H1 (cell line): ENCODE measurements at regions not wholly inside any gene's neighbourhood (a gene's known extent, or its start where the extent isn't known, plus 50 kb on each side); places are given as distances from the start of the nearest gene placed in this dataset.

ENCODE experiments used
- CTCF ChIA-PET: fragments of 300-600 bp; sonication (Branson Sonifier 250); formaldehyde crosslinking; loops from one replicate; lab custom pipeline; 2021; ENCODE audit not compliant: partially characterized antibody; lab: Charles Lee
- POLR2A ChIA-PET: fragments of 300-600 bp; sonication (Branson Sonifier 250); formaldehyde crosslinking; loops from one replicate; lab custom pipeline; 2021; ENCODE audit warnings: inconsistent platforms; ENCODE audit not compliant: partially characterized antibody; lab: Charles Lee
- DNase-seq, 2 experiments: peaks; one replicate each; pipeline versions ENCODE4 v3.0.0 to v3.0.0-alpha.2; 2010 to 2022; ENCODE audit warnings: low spot score in 2 of 2, low read depth in 1 of 2, mixed read lengths in 1 of 2
- FAIRE-seq: peaks from 2 replicates; lab custom pipeline; 2011; peaks lifted over from hg19 to GRCh38; lab: Jason Lieb, UNC
- H2AFZ ChIP-seq: 2 replicates; pipeline ENCODE4 v1.8.1; 2012; ENCODE audit warnings: low read length, inconsistent platforms
- H2AK5ac ChIP-seq: 2 replicates; pipeline ENCODE4 v1.6.1; 2013; ENCODE audit warnings: low read depth, low read length
- H2BK120ac ChIP-seq: replicated peaks from 2 replicates; pipeline ENCODE3; 2013; ENCODE audit warnings: low read depth, low read length, inconsistent platforms
- H2BK12ac ChIP-seq: 2 replicates; pipeline ENCODE4 v1.6.1; 2013; ENCODE audit warnings: low read depth, low read length
- H2BK15ac ChIP-seq: 2 replicates; pipeline ENCODE4 v1.6.1; 2013; ENCODE audit warnings: low read length
- H2BK20ac ChIP-seq: 2 replicates; pipeline ENCODE4 v1.6.1; 2013; ENCODE audit warnings: low read length
- H2BK5ac ChIP-seq: 2 replicates; pipeline ENCODE4 v1.6.1; 2013; ENCODE audit warnings: low read depth, low read length
- H3K14ac ChIP-seq: 2 replicates; pipeline ENCODE4 v1.6.1; 2013; ENCODE audit warnings: inconsistent platforms; ENCODE audit not compliant: insufficient read length
- H3K18ac ChIP-seq: 2 replicates; pipeline ENCODE4 v1.6.1; 2013; ENCODE audit warnings: low read length; ENCODE audit errors: extremely low read depth
- H3K23ac ChIP-seq: 2 replicates; pipeline ENCODE4 v1.6.1; 2013; ENCODE audit warnings: inconsistent platforms; ENCODE audit not compliant: insufficient read length
- H3K23me2 ChIP-seq: 2 replicates; pipeline ENCODE4 v1.6.1; 2013; ENCODE audit warnings: low read depth, low read length
- H3K27ac ChIP-seq: 2 replicates; pipeline ENCODE4 v1.6.1; 2011; ENCODE audit warnings: low read depth, low read length, inconsistent platforms
- H3K27me3 ChIP-seq, 4 experiments: replicated peaks in 1 of 4; 1 replicate in 1 of 4; 2 replicates in 3 of 4; pipeline versions ENCODE4 v1.6.1 to v1.8.1; 2011 to 2013; ENCODE audit warnings: low read length in 3 of 4, mild to moderate bottlenecking in 3 of 4, inconsistent platforms in 2 of 4, mixed read lengths in 2 of 4, moderate library complexity in 1 of 4; ENCODE audit not compliant: control insufficient read depth in 3 of 4, insufficient read depth in 3 of 4; ENCODE audit errors: extremely low read depth in 1 of 4
- H3K36me3 ChIP-seq, 4 experiments: 2 replicates each; pipeline versions ENCODE4 v1.6.1 to v1.8.1; 2011 to 2013; ENCODE audit warnings: mild to moderate bottlenecking in 4 of 4, low read length in 3 of 4, moderate library complexity in 2 of 4, control low read depth in 1 of 4, inconsistent platforms in 1 of 4; ENCODE audit not compliant: insufficient read depth in 4 of 4, control insufficient read depth in 2 of 4
- H3K4ac ChIP-seq: replicated peaks from 2 replicates; pipeline ENCODE3; 2013; ENCODE audit warnings: low read length, low read depth, mixed read lengths, inconsistent platforms; ENCODE audit not compliant: insufficient read length
- H3K4me1 ChIP-seq, 4 experiments: replicated peaks in 1 of 4; 1 replicate in 1 of 4; 2 replicates in 3 of 4; pipeline versions ENCODE4 v1.6.1 to v1.8.1; 2011 to 2013; ENCODE audit warnings: low read length in 3 of 4, inconsistent platforms in 2 of 4, mixed read lengths in 1 of 4; ENCODE audit not compliant: insufficient read depth in 4 of 4, control insufficient read depth in 3 of 4
- H3K4me2 ChIP-seq, 2 experiments: 2 replicates each; pipeline versions ENCODE4 v1.6.1 to v1.8.1; 2011 to 2013; ENCODE audit warnings: low read depth in 2 of 2, low read length in 2 of 2, control low read depth in 1 of 2, inconsistent platforms in 1 of 2, mild to moderate bottlenecking in 1 of 2; ENCODE audit not compliant: insufficient read depth in 1 of 2
- H3K4me3 ChIP-seq, 4 experiments: fragments of 200-600, 300-600 bp in 1 of 4; sonication (generic), shearing (Covaris generic), sonication (Bioruptor Twin) in 1 of 4; 2 replicates each; pipeline versions ENCODE4 v1.5.1 to v1.8.1; 2011 to 2016; ENCODE audit warnings: low read length in 4 of 4, low read depth in 3 of 4, control low read depth in 2 of 4, inconsistent platforms in 2 of 4, mild to moderate bottlenecking in 2 of 4, mixed read lengths in 1 of 4, moderate library complexity in 1 of 4; ENCODE audit not compliant: insufficient read depth in 2 of 4; ENCODE audit errors: extremely low read depth in 1 of 4
- H3K56ac ChIP-seq: replicated peaks from 2 replicates; pipeline ENCODE3; 2013; ENCODE audit warnings: low read depth, mild to moderate bottlenecking, mixed read lengths, low read length, inconsistent platforms; ENCODE audit not compliant: insufficient read length
- H3K79me1 ChIP-seq: 2 replicates; pipeline ENCODE4 v1.6.1; 2013; ENCODE audit warnings: low read depth, low read length, control low read depth
- H3K79me2 ChIP-seq, 2 experiments: 2 replicates each; pipeline versions ENCODE4 v1.6.1 to v1.8.1; 2012 to 2013; ENCODE audit warnings: low read length in 2 of 2, mild to moderate bottlenecking in 2 of 2, inconsistent platforms in 1 of 2; ENCODE audit not compliant: insufficient read depth in 2 of 2, control insufficient read depth in 1 of 2
- H3K9ac ChIP-seq, 4 experiments: replicated peaks in 1 of 4; 1 replicate in 1 of 4; 2 replicates in 3 of 4; pipeline versions ENCODE4 v1.6.1 to v1.8.1; 2011 to 2013; ENCODE audit warnings: low read depth in 3 of 4, low read length in 3 of 4, control low read depth in 2 of 4, mild to moderate bottlenecking in 2 of 4, moderate library complexity in 2 of 4, inconsistent platforms in 1 of 4; ENCODE audit errors: extremely low read depth in 1 of 4
- H3K9me3 ChIP-seq, 2 experiments: 2 replicates each; pipeline versions ENCODE4 v1.6.1 to v1.8.1; 2012 to 2013; ENCODE audit warnings: mild to moderate bottlenecking in 2 of 2, moderate library complexity in 2 of 2, control low read depth in 1 of 2, inconsistent platforms in 1 of 2, low read depth in 1 of 2, low read length in 1 of 2, mixed read lengths in 1 of 2; ENCODE audit not compliant: insufficient read depth in 2 of 2
- H4K20me1 ChIP-seq, 2 experiments: replicated peaks in 1 of 2; 2 replicates each; pipeline versions ENCODE3 to v1.8.1; 2011 to 2013; ENCODE audit warnings: inconsistent platforms in 2 of 2, low read length in 2 of 2, mild to moderate bottlenecking in 1 of 2; ENCODE audit not compliant: insufficient read depth in 2 of 2, control insufficient read depth in 1 of 2
- H4K5ac ChIP-seq: 2 replicates; pipeline ENCODE4 v1.6.1; 2013; ENCODE audit warnings: low read length, low read depth, mixed read lengths, inconsistent platforms; ENCODE audit not compliant: insufficient read length
- H4K8ac ChIP-seq: 2 replicates; pipeline ENCODE4 v1.8.0; 2013; ENCODE audit warnings: mild to moderate bottlenecking, moderate library complexity, low read length, inconsistent platforms; ENCODE audit not compliant: insufficient read depth; ENCODE audit errors: extremely low read depth
- H4K91ac ChIP-seq: replicated peaks from 2 replicates; pipeline ENCODE3; 2013; ENCODE audit warnings: low read length, mixed read lengths, inconsistent platforms; ENCODE audit not compliant: insufficient read length
- CBX8 ChIP-seq: fragments of 300-800, 300-1000 bp; sonication (generic); IDR thresholded peaks from 2 replicates; pipeline ENCODE4 v1.7.1; 2016; ENCODE audit warnings: low read depth, low read length, borderline replicate concordance
- CTBP2 ChIP-seq: IDR thresholded peaks from 2 replicates; pipeline ENCODE4 v1.7.0; 2011; ENCODE audit warnings: borderline replicate concordance, mild to moderate bottlenecking, moderate library complexity, mixed read lengths, low read length; ENCODE audit not compliant: insufficient read depth, insufficient read length
- HDAC2 ChIP-seq, 2 experiments: fragments of 300-600 bp in 1 of 2; sonication (generic) in 1 of 2; IDR thresholded peaks; 2 replicates each; pipeline ENCODE4 v1.6.1; 2011 to 2012; ENCODE audit warnings: low read depth in 2 of 2, low read length in 2 of 2, mild to moderate bottlenecking in 2 of 2, moderate library complexity in 2 of 2, borderline replicate concordance in 1 of 2, inconsistent platforms in 1 of 2
- JUN ChIP-seq: IDR thresholded peaks from 2 replicates; pipeline ENCODE4 v1.6.1; 2011; ENCODE audit warnings: low read depth, mild to moderate bottlenecking, improper control_type of control experiment, low read length
- RBBP5 ChIP-seq: IDR thresholded peaks from 2 replicates; pipeline ENCODE4 v1.7.1; 2012; ENCODE audit warnings: low read depth, mild to moderate bottlenecking, inconsistent platforms, low read length, moderate library complexity, borderline replicate concordance
- SIRT6 ChIP-seq: IDR thresholded peaks from one replicate; pipeline ENCODE4 v1.7.1; 2012; ENCODE audit warnings: low read length, inconsistent platforms
- SIX5 ChIP-seq: IDR thresholded peaks from 2 replicates; pipeline ENCODE4 v1.6.1; 2011; ENCODE audit warnings: mild to moderate bottlenecking, low read depth, low read length
- ZNF274 ChIP-seq: IDR thresholded peaks from 2 replicates; pipeline ENCODE4 v1.7.0; 2012; ENCODE audit warnings: low read length, borderline replicate concordance; ENCODE audit errors: extremely low read depth
- whole genome bisulfite sequencing, 2 experiments: shearing (Covaris generic) in 1 of 2; methylation state at CpG; one replicate each; pipeline versions ENCODE4 v1.1.6 to v1.1.7; 2013 to 2015; ENCODE audit warnings: low lambda C conversion rate in 2 of 2, mixed read lengths in 2 of 2, inconsistent platforms in 1 of 2, low coverage in 1 of 2, missing lambda C conversion rate in 1 of 2; ENCODE audit not compliant: insufficient replicate concordance in 2 of 2, insufficient coverage in 1 of 2, insufficient read length in 1 of 2; ENCODE audit errors: extremely low coverage in 1 of 2, missing lambda C conversion rate in 1 of 2; 5-methylcytosine and 5-hydroxymethylcytosine counted together

DNA sequence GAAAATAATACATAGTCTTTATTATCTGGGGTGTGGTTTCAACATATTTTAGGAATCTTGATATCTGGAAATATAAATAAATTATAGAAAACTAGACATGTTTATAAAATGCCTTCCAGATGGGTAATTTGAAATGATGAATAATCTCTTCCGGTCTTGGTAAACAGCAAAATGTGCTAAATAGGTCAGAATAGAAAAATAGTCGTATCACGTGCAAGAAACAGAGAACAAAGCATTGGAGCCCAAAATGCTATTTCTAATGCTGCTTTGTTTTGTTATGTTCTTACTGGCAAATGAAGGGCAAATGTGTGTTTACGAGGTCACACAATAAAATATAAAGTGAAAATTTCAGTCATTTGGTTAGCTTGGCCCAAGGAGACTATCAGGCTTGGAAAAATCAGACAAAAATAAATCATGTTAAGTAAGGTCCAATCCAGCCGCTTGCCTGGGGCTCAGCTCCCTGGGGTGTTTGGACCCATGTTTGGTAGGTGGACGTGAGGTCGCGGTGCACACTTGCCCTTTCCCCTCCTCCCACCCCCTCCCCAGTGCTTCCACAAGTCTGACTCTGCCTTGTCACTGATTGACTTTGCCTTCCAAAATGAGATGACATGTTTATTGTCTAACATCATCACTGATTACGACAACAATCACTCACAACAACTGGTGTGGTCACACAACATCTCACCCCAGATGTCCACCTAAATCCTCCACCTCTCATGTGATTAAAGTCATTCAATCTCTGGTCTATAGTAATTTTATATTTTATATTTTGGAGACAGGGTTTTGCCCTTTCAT, 56.0 kb downstream of the RIN2 start:
- CTCF ChIA-PET: interaction anchor here (0.7 to 3.7 kb wide), 5 partner anchors 10 to 206 kb away, joined by 3 to 12 read pairs (median 12); no protein-coding TSS in a partner anchor
- H3K79me1 ChIP-seq: no peaks in the 10 kb centered on the region
- no peak overlapping the region for H2BK120ac ChIP-seq
- peaks cover 0 to 3% (median 0%) of the 10 kb centered on the region in 4 experiments; a peak in 1 of 7 replicates for H3K4me1 ChIP-seq
- H3K79me2 ChIP-seq: no peaks in the 10 kb centered on the region
- no peak overlapping the region for H3K27ac ChIP-seq
- no peak overlapping the region for H2AK5ac ChIP-seq
- H2BK5ac ChIP-seq: no peak overlapping the region
- WGBS, 2 experiments: 90% methylated on average over 9 of the region's 9 CpGs; no CpG with 5 or more reads in 1 of the 2 experiments
- H3K23me2 ChIP-seq: no peaks in the 10 kb centered on the region
- no peak overlapping the region for H3K18ac ChIP-seq
- no peak overlapping the region for H2BK20ac ChIP-seq
- H4K91ac ChIP-seq: no peak overlapping the region
- no peak overlapping the region for H2AFZ ChIP-seq
- no peak overlapping the region for H2BK12ac ChIP-seq
- no peak overlapping the region for H2BK15ac ChIP-seq
- POLR2A ChIA-PET: interaction anchor here (1.0 kb wide), 1 partner anchor 34 kb away, joined by 5 read pairs; no protein-coding TSS in a partner anchor
- no peaks in the 10 kb centered on the region for H3K9me3 ChIP-seq
- no peak overlapping the region for H3K4me3 ChIP-seq
- no peak overlapping the region for H3K14ac ChIP-seq
- no peak overlapping the region for H4K8ac ChIP-seq
- DNase-seq (no peak), FAIRE-seq (no peak)
- no peaks in the 10 kb centered on the region for H3K36me3 ChIP-seq
- no peak overlapping the region for H4K5ac ChIP-seq
- H3K4me2 ChIP-seq: no peak overlapping the region
- H3K4ac ChIP-seq: no peak overlapping the region
- H4K20me1 ChIP-seq: no peaks in the 10 kb centered on the region
- no peak overlapping the region for H3K9ac ChIP-seq
- H3K23ac ChIP-seq: no peak overlapping the region
- H3K56ac ChIP-seq: no peak overlapping the region
- no peaks in the 10 kb centered on the region for H3K27me3 ChIP-seq
- no peak for TF ChIP-seq HDAC2 (IDR thresholded peaks at IDR 0.05; ENCODE audit: borderline replicate concordance in 1 of 2, low read depth in 2 of 2, low read length in 2 of 2)
- TF ChIP-seq SIX5: no peak
- TF ChIP-seq JUN: no peak
- no peak for TF ChIP-seq CBX8
- TF ChIP-seq ZNF274: no peak
- no peak for TF ChIP-seq CTBP2
- TF ChIP-seq SIRT6: no peak
- no peak for TF ChIP-seq RBBP5
